ENCODE measurements at regions not wholly inside any gene's neighbourhood (a gene's known extent, or its start where the extent isn't known, plus 50 kb on each side); places are given as distances from the start of the nearest gene placed in this dataset.

- H3K9me3 ChIP-seq (ENCODE audit: control insufficient read depth, insufficient read depth, low read length) = no peaks in the 10 kb centered on the region
- no peak for DNase-seq
- H3K27ac ChIP-seq (ENCODE audit: insufficient read depth, low read length) = no peak overlapping the region
- H3K4me1 ChIP-seq (ENCODE audit: control insufficient read depth, insufficient read depth, low read length) = no peaks in the 10 kb centered on the region; the same call in 1 of the 2 replicates
- ChIA-PET CTCF (no interaction called here), POLR2A (ENCODE audit: unreplicated experiment) (no interaction called here)
- dilution Hi-C loops (cut with HindIII; ENCODE audit: low sequenced_read_pairs, unreplicated experiment) (no loop called here), intact Hi-C loops (cut with micrococcal nuclease) (no loop called here), in situ Hi-C loops (cut with MboI; ENCODE audit: low sequenced_read_pairs) (no loop called here)
- no peak overlapping the region for H2BK15ac ChIP-seq (ENCODE audit: low read depth, low read length)
- H3K27me3 ChIP-seq (ENCODE audit: control insufficient read depth, insufficient read depth, low read length) = no peaks in the 10 kb centered on the region
- no peak overlapping the region for H4K8ac ChIP-seq (ENCODE audit: low read depth in 2 of 2, low read length in 2 of 2)
- no peaks in the 10 kb centered on the region for H4K20me1 ChIP-seq (ENCODE audit: insufficient read depth, low read length)
- H3K4me2 ChIP-seq (ENCODE audit: low read depth, low read length) = no peak overlapping the region
- no peak for ATAC-seq (ENCODE audit: low read depth)
- H3K36me3 ChIP-seq (ENCODE audit: control insufficient read depth, insufficient read depth, low read length) = no peaks in the 10 kb centered on the region
- H3K9me1 ChIP-seq (ENCODE audit: insufficient read depth, low read length) = no peaks in the 10 kb centered on the region
- no peak overlapping the region for H2AFZ ChIP-seq (replicated peaks; ENCODE audit: low read length, poor library complexity)
- no peak overlapping the region for H3K4me3 ChIP-seq (ENCODE audit: insufficient read depth, low read depth, low read length)
- H3K56ac ChIP-seq (ENCODE audit: extremely low read depth, insufficient read depth, low read length) = no peak overlapping the region
- H3K23ac ChIP-seq (ENCODE audit: low read depth, low read length) = no peak overlapping the region
- H3K9ac ChIP-seq (ENCODE audit: low read depth, low read length) = no peak overlapping the region
- no peaks in the 10 kb centered on the region for H3K79me1 ChIP-seq (ENCODE audit: low read depth in 1 of 2, low read length in 2 of 2)
- BruUV-seq (replicated peaks) = no TSS peak
- H4K91ac ChIP-seq (ENCODE audit: insufficient read depth, low read depth, low read length) = no peak overlapping the region
- H2AK5ac ChIP-seq (ENCODE audit: low read depth, low read length) = no peak overlapping the region
- no peak for TF ChIP-seq MXI1 (IDR thresholded peaks at IDR 0.05; ENCODE audit: borderline replicate concordance, low read depth, low read length)
- TF ChIP-seq MAZ (IDR thresholded peaks at IDR 0.05; ENCODE audit: borderline replicate concordance, low read depth, low read length) = no peak
- no peak for TF ChIP-seq FOS (IDR thresholded peaks at IDR 0.05; ENCODE audit: low read depth, low read length)
- TF ChIP-seq SMC3 (IDR thresholded peaks at IDR 0.05; ENCODE audit: low read depth, low read length) = no peak
- no peak for TF ChIP-seq POLR2A (IDR thresholded peaks at IDR 0.05; ENCODE audit: low read depth, low read length)
- TF ChIP-seq NFE2L2 (IDR thresholded peaks at IDR 0.05; ENCODE audit: low read depth, low read length) = no peak
- TF ChIP-seq CEBPB (IDR thresholded peaks at IDR 0.05; ENCODE audit: low read depth, low read length) = no peak
- no peak for TF ChIP-seq ELK1 (IDR thresholded peaks at IDR 0.05; ENCODE audit: borderline replicate concordance, low read depth, low read length)
- TF ChIP-seq MAFK (IDR thresholded peaks at IDR 0.05; ENCODE audit: low read depth, low read length) = no peak
- TF ChIP-seq, protein P1, sequence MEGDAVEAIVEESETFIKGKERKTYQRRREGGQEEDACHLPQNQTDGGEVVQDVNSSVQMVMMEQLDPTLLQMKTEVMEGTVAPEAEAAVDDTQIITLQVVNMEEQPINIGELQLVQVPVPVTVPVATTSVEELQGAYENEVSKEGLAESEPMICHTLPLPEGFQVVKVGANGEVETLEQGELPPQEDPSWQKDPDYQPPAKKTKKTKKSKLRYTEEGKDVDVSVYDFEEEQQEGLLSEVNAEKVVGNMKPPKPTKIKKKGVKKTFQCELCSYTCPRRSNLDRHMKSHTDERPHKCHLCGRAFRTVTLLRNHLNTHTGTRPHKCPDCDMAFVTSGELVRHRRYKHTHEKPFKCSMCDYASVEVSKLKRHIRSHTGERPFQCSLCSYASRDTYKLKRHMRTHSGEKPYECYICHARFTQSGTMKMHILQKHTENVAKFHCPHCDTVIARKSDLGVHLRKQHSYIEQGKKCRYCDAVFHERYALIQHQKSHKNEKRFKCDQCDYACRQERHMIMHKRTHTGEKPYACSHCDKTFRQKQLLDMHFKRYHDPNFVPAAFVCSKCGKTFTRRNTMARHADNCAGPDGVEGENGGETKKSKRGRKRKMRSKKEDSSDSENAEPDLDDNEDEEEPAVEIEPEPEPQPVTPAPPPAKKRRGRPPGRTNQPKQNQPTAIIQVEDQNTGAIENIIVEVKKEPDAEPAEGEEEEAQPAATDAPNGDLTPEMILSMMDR (conservative IDR thresholded peaks at IDR 0.05; ENCODE audit: low read depth, low read length) = no peak
- no peak for TF ChIP-seq RFX5 (IDR thresholded peaks at IDR 0.05; ENCODE audit: low read depth, low read length)
- TF ChIP-seq RCOR1 (IDR thresholded peaks at IDR 0.05; ENCODE audit: insufficient replicate concordance, low read length) = no peak
- TF ChIP-seq RAD21 (IDR thresholded peaks at IDR 0.05; ENCODE audit: low read length) = no peak
- no peak overlapping the region for H2BK5ac ChIP-seq (ENCODE audit: low read depth, low read length, poor library complexity, severe bottlenecking)
- no CpG with 5 or more reads among the region's 2 CpGs for WGBS, 2 experiments (ENCODE audit: extremely low coverage in 2 of 2, insufficient read length in 1 of 2)
- H3K4ac ChIP-seq (ENCODE audit: low read depth, low read length) = no peak overlapping the region
- H2AK9ac ChIP-seq (replicated peaks; ENCODE audit: low read depth, low read length, poor library complexity) = no peak overlapping the region
- H4K5ac ChIP-seq (ENCODE audit: low read depth, low read length) = no peak overlapping the region
- no peak overlapping the region for H3K18ac ChIP-seq (ENCODE audit: low read depth, low read length)
- no peak overlapping the region for H2BK120ac ChIP-seq (ENCODE audit: low read depth, low read length)
- H2BK20ac ChIP-seq (ENCODE audit: low read depth, low read length) = no peak overlapping the region
- no peak overlapping the region for H3K14ac ChIP-seq (replicated peaks; ENCODE audit: low read depth, low read length)
These were observed 168.6 kb downstream of the KITLG start for GRCh38 chr12:88411689-88412088.

All from IMR-90 (cell line).